IMR-90 (cell line): ENCODE measurements at regions not wholly inside any gene's neighbourhood (a gene's known extent, or its start where the extent isn't known, plus 50 kb on each side); places are given as distances from the start of the nearest gene placed in this dataset.

Experiments used
- ATAC-seq: fragments of 200-7000 bp; cut with Tn5 transposase; 2 replicates; pipeline ENCODE4 v1.9.1; 2020; ENCODE audit warnings: low read depth, mild to moderate bottlenecking, moderate library complexity
- BruUV-seq: library from RNA; stranded (reverse); fragments of 400-500 nt; replicated peaks from 2 replicates; lab custom pipeline; 2021; lab: Mats Ljungman, UMichigan
- CTCF ChIA-PET: fragments of 300-600 bp; formaldehyde crosslinking; extraction: SDS; loops from one replicate; lab custom pipeline; 2021; ENCODE audit warnings: antibody characterized with exemption; lab: Yijun Ruan, JAX
- POLR2A ChIA-PET: fragments of 300-600 bp; sonication (Branson Sonifier 250); formaldehyde crosslinking; loops from one replicate; lab custom pipeline; 2022; ENCODE audit warnings: antibody characterized with exemption; ENCODE audit not compliant: unreplicated experiment; lab: Charles Lee
- DNase-seq: peaks from one replicate; pipeline ENCODE4 v3.0.0; 2013
- H2AFZ ChIP-seq: replicated peaks from 2 replicates; pipeline ENCODE3; 2013; ENCODE audit warnings: low read length, mild to moderate bottlenecking; ENCODE audit not compliant: poor library complexity
- H2AK5ac ChIP-seq: 2 replicates; pipeline ENCODE4 v1.6.1; 2013; ENCODE audit warnings: low read depth, low read length, inconsistent platforms
- H2AK9ac ChIP-seq: replicated peaks from 2 replicates; pipeline ENCODE3; 2013; ENCODE audit warnings: mild to moderate bottlenecking, low read depth, low read length, moderate library complexity; ENCODE audit not compliant: poor library complexity
- H2BK120ac ChIP-seq: 2 replicates; pipeline ENCODE4 v1.6.1; 2013; ENCODE audit warnings: low read depth, low read length, inconsistent platforms
- H2BK15ac ChIP-seq: 3 replicates; pipeline ENCODE4 v1.6.1; 2013; ENCODE audit warnings: low read depth, low read length, inconsistent platforms
- H2BK20ac ChIP-seq: 2 replicates; pipeline ENCODE4 v1.6.1; 2013; ENCODE audit warnings: low read depth, mild to moderate bottlenecking, inconsistent platforms, low read length, moderate library complexity
- H2BK5ac ChIP-seq: 2 replicates; pipeline ENCODE4 v1.6.1; 2013; ENCODE audit warnings: mild to moderate bottlenecking, low read depth, low read length, inconsistent platforms; ENCODE audit not compliant: poor library complexity, severe bottlenecking
- H3K14ac ChIP-seq: replicated peaks from 2 replicates; pipeline ENCODE4 v1.6.1; 2013; ENCODE audit warnings: low read depth, low read length, inconsistent platforms
- H3K18ac ChIP-seq: 2 replicates; pipeline ENCODE4 v1.6.1; 2013; ENCODE audit warnings: low read depth, low read length, control low read depth
- H3K23ac ChIP-seq: 2 replicates; pipeline ENCODE4 v1.6.1; 2013; ENCODE audit warnings: low read depth, low read length, inconsistent platforms
- H3K27ac ChIP-seq: 2 replicates; pipeline ENCODE4 v1.5.1; 2013; ENCODE audit warnings: mild to moderate bottlenecking, control low read depth, low read length; ENCODE audit not compliant: insufficient read depth
- H3K27me3 ChIP-seq: 2 replicates; pipeline ENCODE4 v1.6.1; 2013; ENCODE audit warnings: low read length; ENCODE audit not compliant: control insufficient read depth, insufficient read depth
- H3K36me3 ChIP-seq: 2 replicates; pipeline ENCODE4 v1.6.1; 2013; ENCODE audit warnings: low read length, mixed read lengths; ENCODE audit not compliant: control insufficient read depth, insufficient read depth
- H3K4ac ChIP-seq: 2 replicates; pipeline ENCODE4 v1.6.1; 2013; ENCODE audit warnings: low read depth, low read length, inconsistent platforms
- H3K4me1 ChIP-seq: 2 replicates; pipeline ENCODE4 v1.6.1; 2013; ENCODE audit warnings: low read length, mixed read lengths; ENCODE audit not compliant: control insufficient read depth, insufficient read depth
- H3K4me2 ChIP-seq: 2 replicates; pipeline ENCODE4 v1.6.1; 2013; ENCODE audit warnings: low read depth, mild to moderate bottlenecking, control low read depth, low read length, moderate library complexity
- H3K4me3 ChIP-seq: 2 replicates; pipeline ENCODE4 v1.5.1; 2013; ENCODE audit warnings: low read depth, mild to moderate bottlenecking, control low read depth, low read length, moderate library complexity; ENCODE audit not compliant: insufficient read depth
- H3K56ac ChIP-seq: 2 replicates; pipeline ENCODE4 v1.6.1; 2013; ENCODE audit warnings: low read length, inconsistent platforms; ENCODE audit not compliant: insufficient read depth; ENCODE audit errors: extremely low read depth
- H3K79me1 ChIP-seq, 2 experiments: 2 replicates each; pipeline ENCODE4 v1.6.1; 2013; ENCODE audit warnings: low read length in 2 of 2, inconsistent platforms in 1 of 2, low read depth in 1 of 2
- H3K9ac ChIP-seq: 2 replicates; pipeline ENCODE4 v1.6.1; 2013; ENCODE audit warnings: low read depth, low read length, control low read depth
- H3K9me1 ChIP-seq: 2 replicates; pipeline ENCODE4 v1.6.1; 2013; ENCODE audit warnings: low read length, inconsistent platforms; ENCODE audit not compliant: insufficient read depth
- H3K9me3 ChIP-seq: 2 replicates; pipeline ENCODE4 v1.6.1; 2013; ENCODE audit warnings: low read length; ENCODE audit not compliant: control insufficient read depth, insufficient read depth
- H4K20me1 ChIP-seq: 2 replicates; pipeline ENCODE4 v1.6.1; 2013; ENCODE audit warnings: low read length, inconsistent platforms; ENCODE audit not compliant: insufficient read depth
- H4K5ac ChIP-seq: 2 replicates; pipeline ENCODE4 v1.6.1; 2013; ENCODE audit warnings: mild to moderate bottlenecking, low read depth, low read length, control low read depth
- H4K8ac ChIP-seq, 2 experiments: 2 replicates each; pipeline ENCODE4 v1.6.1; 2013; ENCODE audit warnings: low read depth in 2 of 2, low read length in 2 of 2, control low read depth in 1 of 2, inconsistent platforms in 1 of 2
- H4K91ac ChIP-seq: 2 replicates; pipeline ENCODE4 v1.6.1; 2013; ENCODE audit warnings: low read depth, low read length, inconsistent platforms; ENCODE audit not compliant: insufficient read depth
- BHLHE40 ChIP-seq: fragments of 150-350 bp; IDR thresholded peaks from 2 replicates; pipeline ENCODE4 v1.6.1; 2016; ENCODE audit warnings: mild to moderate bottlenecking, low read depth, low read length
- CEBPB ChIP-seq: IDR thresholded peaks from 2 replicates; pipeline ENCODE4 v1.6.1; 2012; ENCODE audit warnings: low read depth, low read length, improper control_type of control experiment
- CHD1 ChIP-seq: IDR thresholded peaks from 2 replicates; pipeline ENCODE4 v1.6.1; 2012; ENCODE audit warnings: low read depth, low read length, improper control_type of control experiment
- ELK1 ChIP-seq: fragments of 150-350 bp; IDR thresholded peaks from 2 replicates; pipeline ENCODE4 v1.6.1; 2016; ENCODE audit warnings: low read depth, mild to moderate bottlenecking, low read length, moderate library complexity, borderline replicate concordance
- FOS ChIP-seq: fragments of 150-350 bp; IDR thresholded peaks from 2 replicates; pipeline ENCODE4 v1.6.1; 2016; ENCODE audit warnings: low read depth, low read length
- MAFK ChIP-seq: IDR thresholded peaks from 2 replicates; pipeline ENCODE4 v1.6.1; 2012; ENCODE audit warnings: low read depth, low read length, improper control_type of control experiment
- MAZ ChIP-seq: IDR thresholded peaks from 2 replicates; pipeline ENCODE4 v1.6.1; 2012; ENCODE audit warnings: low read depth, mild to moderate bottlenecking, low read length, improper control_type of control experiment, moderate library complexity, borderline replicate concordance
- POLR2A ChIP-seq: IDR thresholded peaks from 2 replicates; pipeline ENCODE4 v1.6.1; 2012; ENCODE audit warnings: mild to moderate bottlenecking, low read depth, low read length
- RAD21 ChIP-seq: IDR thresholded peaks from 2 replicates; pipeline ENCODE4 v1.6.1; 2012; ENCODE audit warnings: low read length, improper control_type of control experiment
- RCOR1 ChIP-seq: IDR thresholded peaks from 2 replicates; pipeline ENCODE4 v1.6.1; 2012; ENCODE audit warnings: mild to moderate bottlenecking, low read length, improper control_type of control experiment; ENCODE audit not compliant: insufficient replicate concordance
- RFX5 ChIP-seq: IDR thresholded peaks from 2 replicates; pipeline ENCODE4 v1.8.0; 2012; ENCODE audit warnings: low read depth, mild to moderate bottlenecking, low read length, moderate library complexity
- WGBS, 2 experiments: methylation state at CpG; one replicate each; pipeline versions ENCODE4 v1.1.5 to v1.1.7; 2013; ENCODE audit warnings: missing lambda C conversion rate in 2 of 2; ENCODE audit not compliant: insufficient read length in 1 of 2; ENCODE audit errors: extremely low coverage in 2 of 2; 5-methylcytosine and 5-hydroxymethylcytosine counted together
- dilution Hi-C: fragments of 300-500 bp; cut with HindIII; formaldehyde crosslinking; loops from one replicate; pipeline ENCODE4 v1.14.3; 2018; ENCODE audit warnings: low sequenced_read_pairs; ENCODE audit not compliant: unreplicated experiment
- in situ Hi-C: fragments of 300-500 bp; cut with MboI; formaldehyde crosslinking; loops from 3 replicates; pipeline ENCODE4 v1.14.3; 2019; ENCODE audit warnings: low sequenced_read_pairs, inconsistent platforms, mixed read lengths
- intact Hi-C: fragments of 100-400 bp; cut with micrococcal nuclease; formaldehyde crosslinking; loops from 2 replicates; pipeline ENCODE4 v1.10.0; 2022
- TF ChIP-seq, protein P1 (sequence below): conservative IDR thresholded peaks from 2 replicates; pipeline ENCODE4 v1.5.1; 2012; ENCODE audit warnings: mild to moderate bottlenecking, low read depth, low read length, improper control_type of control experiment

DNA sequence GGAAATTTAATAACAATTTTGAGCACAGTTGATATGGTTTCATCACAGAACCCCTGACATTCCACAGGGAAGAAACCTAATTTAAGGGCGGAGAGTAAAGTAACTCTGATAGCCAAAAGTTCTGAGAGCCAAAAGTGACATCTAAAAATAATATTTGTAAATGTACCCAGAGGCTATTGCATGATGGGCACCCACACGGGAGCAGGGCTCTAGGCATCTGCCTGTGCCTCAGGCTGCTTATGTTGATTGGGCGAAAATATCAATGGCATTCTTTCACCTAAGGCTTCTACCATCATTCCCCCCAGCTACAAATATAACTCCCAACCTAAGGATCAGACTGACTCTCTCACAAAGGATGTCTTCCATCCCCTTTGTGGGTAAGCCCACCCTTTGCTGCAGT lies 54.1 kb upstream of the PTPRM start:
- Histone ChIP-seq H4K5ac (no peak overlapping the region), H4K91ac (no peak overlapping the region), H2BK20ac (no peak overlapping the region), H3K79me1 (no peaks in the 10 kb centered on the region), H3K9me3 (no peaks in the 10 kb centered on the region), H2AFZ (no peak overlapping the region), H2BK120ac (no peak overlapping the region), H3K18ac (no peak overlapping the region), H3K4me1 (no peaks in the 10 kb centered on the region), H3K4me2 (no peak overlapping the region), H3K27me3 (peaks cover 17% of the 10 kb centered on the region), H2BK15ac (no peak overlapping the region), H3K56ac (no peak overlapping the region), H4K8ac (no peak overlapping the region), H3K14ac (no peak overlapping the region), H4K20me1 (no peaks in the 10 kb centered on the region), H2AK9ac (no peak overlapping the region), H2BK5ac (no peak overlapping the region), H3K4ac (no peak overlapping the region), H3K4me3 (no peak overlapping the region), H3K36me3 (no peaks in the 10 kb centered on the region), H3K9ac (no peak overlapping the region), H2AK5ac (no peak overlapping the region), H3K27ac (no peak overlapping the region), H3K9me1 (no peaks in the 10 kb centered on the region), H3K23ac (no peak overlapping the region)
- no peak for ATAC-seq
- no peak for DNase-seq
- ChIA-PET POLR2A (no interaction called here), CTCF (no interaction called here)
- WGBS, 2 experiments, result 80% methylated on average over 1 of the region's 3 CpGs; no CpG with 5 or more reads in 1 of the 2 experiments
- TF ChIP-seq MAZ (no peak), RFX5 (no peak), FOS (no peak), CEBPB (no peak), BHLHE40 (no peak), RCOR1 (no peak), ELK1 (no peak), CHD1 (no peak), RAD21 (no peak), MAFK (no peak), POLR2A (no peak)
- TF ChIP-seq, protein P1, sequence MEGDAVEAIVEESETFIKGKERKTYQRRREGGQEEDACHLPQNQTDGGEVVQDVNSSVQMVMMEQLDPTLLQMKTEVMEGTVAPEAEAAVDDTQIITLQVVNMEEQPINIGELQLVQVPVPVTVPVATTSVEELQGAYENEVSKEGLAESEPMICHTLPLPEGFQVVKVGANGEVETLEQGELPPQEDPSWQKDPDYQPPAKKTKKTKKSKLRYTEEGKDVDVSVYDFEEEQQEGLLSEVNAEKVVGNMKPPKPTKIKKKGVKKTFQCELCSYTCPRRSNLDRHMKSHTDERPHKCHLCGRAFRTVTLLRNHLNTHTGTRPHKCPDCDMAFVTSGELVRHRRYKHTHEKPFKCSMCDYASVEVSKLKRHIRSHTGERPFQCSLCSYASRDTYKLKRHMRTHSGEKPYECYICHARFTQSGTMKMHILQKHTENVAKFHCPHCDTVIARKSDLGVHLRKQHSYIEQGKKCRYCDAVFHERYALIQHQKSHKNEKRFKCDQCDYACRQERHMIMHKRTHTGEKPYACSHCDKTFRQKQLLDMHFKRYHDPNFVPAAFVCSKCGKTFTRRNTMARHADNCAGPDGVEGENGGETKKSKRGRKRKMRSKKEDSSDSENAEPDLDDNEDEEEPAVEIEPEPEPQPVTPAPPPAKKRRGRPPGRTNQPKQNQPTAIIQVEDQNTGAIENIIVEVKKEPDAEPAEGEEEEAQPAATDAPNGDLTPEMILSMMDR, result no peak
- dilution Hi-C loops, result no loop called here
- intact Hi-C loops, result no loop called here
- in situ Hi-C loops, result no loop called here
- no TSS peak for BruUV-seq
